ENCODE measurements at regions not wholly inside any gene's neighbourhood (a gene's known extent, or its start where the extent isn't known, plus 50 kb on each side); places are given as distances from the start of the nearest gene placed in this dataset.

DNA sequence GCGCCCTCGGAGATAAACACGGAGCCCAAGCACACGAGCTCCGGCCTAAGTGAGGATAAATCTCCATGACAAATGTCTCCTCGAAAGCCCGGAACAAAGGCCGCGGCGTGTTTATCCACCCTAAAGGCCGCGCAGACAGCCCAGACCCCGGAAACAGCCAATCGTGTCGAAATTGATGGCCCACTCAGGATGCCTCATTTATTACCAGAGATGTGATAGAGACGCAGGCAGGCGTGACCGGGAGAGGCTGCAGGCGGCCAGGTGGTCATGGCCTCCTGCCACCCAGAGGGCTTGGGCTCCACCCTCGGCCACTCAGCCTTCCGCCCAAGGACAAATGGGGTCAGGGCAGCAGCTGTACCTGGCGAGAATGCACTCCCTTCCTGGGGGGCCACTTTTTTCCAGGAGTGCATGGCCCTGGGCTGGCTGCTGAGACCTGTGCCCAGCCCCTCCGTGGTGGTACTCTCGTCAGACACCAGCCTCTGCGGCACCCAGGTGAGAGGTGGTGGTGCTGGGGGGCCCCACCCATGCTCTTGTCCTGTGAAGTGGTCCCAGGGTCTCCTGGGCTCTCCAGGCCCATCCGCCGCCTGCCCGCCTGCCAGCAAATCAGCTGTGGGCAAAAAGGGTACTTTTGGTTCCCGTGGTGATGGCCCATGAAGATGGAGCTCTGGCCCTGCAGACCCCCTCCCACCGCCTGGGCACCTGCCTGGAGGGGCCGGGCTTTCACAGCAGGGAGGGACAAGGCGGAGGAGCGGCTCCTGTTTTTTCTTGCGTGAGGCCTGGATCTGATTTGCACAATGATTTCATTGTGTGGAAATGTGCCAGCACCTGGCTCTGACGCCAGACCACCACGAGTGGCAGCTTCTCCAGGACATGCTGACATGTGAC, 211.5 kb upstream of the C14orf180 start:
- Histone ChIP-seq H3K27ac (ENCODE audit: low read depth) (no peak overlapping the region), H3K79me2 (replicated peaks; ENCODE audit: insufficient read depth) (no peaks in the 10 kb centered on the region), H3K4me1 (ENCODE audit: insufficient read depth) (no peaks in the 10 kb centered on the region), H3K27me3 (ENCODE audit: insufficient read depth) (no peaks in the 10 kb centered on the region), H3K36me3 (ENCODE audit: insufficient read depth) (no peaks in the 10 kb centered on the region), H3K4me2 (no peak overlapping the region), H2AFZ (no peak overlapping the region), H3K9me2 (ENCODE audit: insufficient read depth) (no peaks in the 10 kb centered on the region), H3F3A (replicated peaks; ENCODE audit: low read depth) (no peaks in the 10 kb centered on the region), H3K4me3 (no peak overlapping the region), H4K20me1 (replicated peaks; ENCODE audit: insufficient read depth) (no peaks in the 10 kb centered on the region)
- Mint-ChIP-seq H3K4me1 (peaks cover 8% of the 10 kb centered on the region; the same call in 2 of the 3 replicates), H3K36me3 (ENCODE audit: low read depth) (no peaks in the 10 kb centered on the region), H3K27me3 (ENCODE audit: insufficient read depth, low read depth, poor library complexity) (peaks cover 7% of the 10 kb centered on the region), H3K9me3 (no peaks in the 10 kb centered on the region; the same call in 2 of the 3 replicates), H3K27ac (no peak overlapping the region), H3K4me3 (no peak overlapping the region)
- peak; percentile 12; the same call in 1 of the 3 replicates for ATAC-seq
- TF ChIP-seq ZNF114 (CRISPR knock-in tag; IDR thresholded peaks at IDR 0.05) (no peak), JUNB (IDR thresholded peaks at IDR 0.05; ENCODE audit: unreplicated experiment) (no peak), EZH2phosphoT487 (IDR thresholded peaks at IDR 0.05; ENCODE audit: unreplicated experiment) (no peak), ZNF462 (CRISPR knock-in tag; IDR thresholded peaks at IDR 0.05) (no peak), CREB1 (CRISPR knock-in tag; IDR thresholded peaks at IDR 0.05; ENCODE audit: low read depth) (no peak), POLR2AphosphoS5 (IDR thresholded peaks at IDR 0.05; ENCODE audit: low read depth) (no peak), CTCF (conservative IDR thresholded peaks at IDR 0.05; ENCODE audit: low read depth in 2 of 2) (no peak), ZNF331 (CRISPR knock-in tag; IDR thresholded peaks at IDR 0.05; ENCODE audit: low read depth) (no peak), EZH2 (IDR thresholded peaks at IDR 0.05; ENCODE audit: low read depth, unreplicated experiment) (no peak), NANOG (IDR thresholded peaks at IDR 0.05; ENCODE audit: borderline replicate concordance) (no peak), STAT1 (IDR thresholded peaks at IDR 0.05; ENCODE audit: unreplicated experiment) (no peak)
- TF ChIP-seq, protein P1, sequence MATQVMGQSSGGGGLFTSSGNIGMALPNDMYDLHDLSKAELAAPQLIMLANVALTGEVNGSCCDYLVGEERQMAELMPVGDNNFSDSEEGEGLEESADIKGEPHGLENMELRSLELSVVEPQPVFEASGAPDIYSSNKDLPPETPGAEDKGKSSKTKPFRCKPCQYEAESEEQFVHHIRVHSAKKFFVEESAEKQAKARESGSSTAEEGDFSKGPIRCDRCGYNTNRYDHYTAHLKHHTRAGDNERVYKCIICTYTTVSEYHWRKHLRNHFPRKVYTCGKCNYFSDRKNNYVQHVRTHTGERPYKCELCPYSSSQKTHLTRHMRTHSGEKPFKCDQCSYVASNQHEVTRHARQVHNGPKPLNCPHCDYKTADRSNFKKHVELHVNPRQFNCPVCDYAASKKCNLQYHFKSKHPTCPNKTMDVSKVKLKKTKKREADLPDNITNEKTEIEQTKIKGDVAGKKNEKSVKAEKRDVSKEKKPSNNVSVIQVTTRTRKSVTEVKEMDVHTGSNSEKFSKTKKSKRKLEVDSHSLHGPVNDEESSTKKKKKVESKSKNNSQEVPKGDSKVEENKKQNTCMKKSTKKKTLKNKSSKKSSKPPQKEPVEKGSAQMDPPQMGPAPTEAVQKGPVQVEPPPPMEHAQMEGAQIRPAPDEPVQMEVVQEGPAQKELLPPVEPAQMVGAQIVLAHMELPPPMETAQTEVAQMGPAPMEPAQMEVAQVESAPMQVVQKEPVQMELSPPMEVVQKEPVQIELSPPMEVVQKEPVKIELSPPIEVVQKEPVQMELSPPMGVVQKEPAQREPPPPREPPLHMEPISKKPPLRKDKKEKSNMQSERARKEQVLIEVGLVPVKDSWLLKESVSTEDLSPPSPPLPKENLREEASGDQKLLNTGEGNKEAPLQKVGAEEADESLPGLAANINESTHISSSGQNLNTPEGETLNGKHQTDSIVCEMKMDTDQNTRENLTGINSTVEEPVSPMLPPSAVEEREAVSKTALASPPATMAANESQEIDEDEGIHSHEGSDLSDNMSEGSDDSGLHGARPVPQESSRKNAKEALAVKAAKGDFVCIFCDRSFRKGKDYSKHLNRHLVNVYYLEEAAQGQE (IDR thresholded peaks at IDR 0.05; ENCODE audit: unreplicated experiment), result no peak
- TF ChIP-seq, protein P2, sequence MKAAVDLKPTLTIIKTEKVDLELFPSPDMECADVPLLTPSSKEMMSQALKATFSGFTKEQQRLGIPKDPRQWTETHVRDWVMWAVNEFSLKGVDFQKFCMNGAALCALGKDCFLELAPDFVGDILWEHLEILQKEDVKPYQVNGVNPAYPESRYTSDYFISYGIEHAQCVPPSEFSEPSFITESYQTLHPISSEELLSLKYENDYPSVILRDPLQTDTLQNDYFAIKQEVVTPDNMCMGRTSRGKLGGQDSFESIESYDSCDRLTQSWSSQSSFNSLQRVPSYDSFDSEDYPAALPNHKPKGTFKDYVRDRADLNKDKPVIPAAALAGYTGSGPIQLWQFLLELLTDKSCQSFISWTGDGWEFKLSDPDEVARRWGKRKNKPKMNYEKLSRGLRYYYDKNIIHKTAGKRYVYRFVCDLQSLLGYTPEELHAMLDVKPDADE (IDR thresholded peaks at IDR 0.05), result no peak
- DNase-seq (ENCODE audit: low spot score), result no peak

All from GM23338 (cell line).